ENCODE measurements at regions not wholly inside any gene's neighbourhood (a gene's known extent, or its start where the extent isn't known, plus 50 kb on each side); places are given as distances from the start of the nearest gene placed in this dataset.

DNA sequence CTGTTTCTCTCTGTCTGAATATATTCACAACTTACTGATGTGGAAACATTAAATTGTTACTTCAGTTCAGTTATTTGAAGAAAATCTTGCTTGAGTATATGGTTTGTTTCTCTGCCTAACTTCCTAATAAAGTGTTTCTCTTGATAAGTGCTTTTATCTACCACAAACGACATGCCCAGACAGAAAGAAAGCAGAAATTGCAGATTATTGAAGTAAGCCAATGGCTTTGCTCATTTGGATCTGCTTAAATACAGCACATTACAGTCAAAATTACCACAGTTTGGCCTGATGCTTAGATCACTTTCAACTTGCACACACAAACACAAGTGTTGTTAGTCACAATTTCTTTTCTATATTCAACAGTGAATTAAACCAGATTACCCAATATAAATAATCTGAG lies 68.0 kb downstream of the ATOH1 start:
- TF ChIP-seq, protein P1, sequence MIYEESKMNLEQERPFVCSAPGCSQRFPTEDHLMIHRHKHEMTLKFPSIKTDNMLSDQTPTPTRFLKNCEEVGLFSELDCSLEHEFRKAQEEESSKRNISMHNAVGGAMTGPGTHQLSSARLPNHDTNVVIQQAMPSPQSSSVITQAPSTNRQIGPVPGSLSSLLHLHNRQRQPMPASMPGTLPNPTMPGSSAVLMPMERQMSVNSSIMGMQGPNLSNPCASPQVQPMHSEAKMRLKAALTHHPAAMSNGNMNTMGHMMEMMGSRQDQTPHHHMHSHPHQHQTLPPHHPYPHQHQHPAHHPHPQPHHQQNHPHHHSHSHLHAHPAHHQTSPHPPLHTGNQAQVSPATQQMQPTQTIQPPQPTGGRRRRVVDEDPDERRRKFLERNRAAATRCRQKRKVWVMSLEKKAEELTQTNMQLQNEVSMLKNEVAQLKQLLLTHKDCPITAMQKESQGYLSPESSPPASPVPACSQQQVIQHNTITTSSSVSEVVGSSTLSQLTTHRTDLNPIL (CRISPR knock-in tag; IDR thresholded peaks at IDR 0.05; ENCODE audit: low read depth): no peak
- TF ChIP-seq TCF4 (CRISPR knock-in tag; IDR thresholded peaks at IDR 0.05; ENCODE audit: borderline replicate concordance) (no peak), SNAI2 (CRISPR knock-in tag; IDR thresholded peaks at IDR 0.05) (no peak), ZFP3 (CRISPR knock-in tag; IDR thresholded peaks at IDR 0.05) (no peak), BACH2 (CRISPR knock-in tag; IDR thresholded peaks at IDR 0.05; ENCODE audit: borderline replicate concordance) (no peak), RARB (CRISPR knock-in tag; IDR thresholded peaks at IDR 0.05) (no peak), ARNTL (CRISPR knock-in tag; IDR thresholded peaks at IDR 0.05; ENCODE audit: borderline replicate concordance, low read depth) (no peak), ISL1 (CRISPR knock-in tag; IDR thresholded peaks at IDR 0.05) (no peak), PPARA (CRISPR knock-in tag; IDR thresholded peaks at IDR 0.05; ENCODE audit: borderline replicate concordance) (no peak), ZC3H10 (CRISPR knock-in tag; IDR thresholded peaks at IDR 0.05) (no peak), ZFP30 (CRISPR knock-in tag; IDR thresholded peaks at IDR 0.05) (no peak), GLIS3 (CRISPR knock-in tag; IDR thresholded peaks at IDR 0.05) (no peak)
- TF ChIP-seq, protein P2, sequence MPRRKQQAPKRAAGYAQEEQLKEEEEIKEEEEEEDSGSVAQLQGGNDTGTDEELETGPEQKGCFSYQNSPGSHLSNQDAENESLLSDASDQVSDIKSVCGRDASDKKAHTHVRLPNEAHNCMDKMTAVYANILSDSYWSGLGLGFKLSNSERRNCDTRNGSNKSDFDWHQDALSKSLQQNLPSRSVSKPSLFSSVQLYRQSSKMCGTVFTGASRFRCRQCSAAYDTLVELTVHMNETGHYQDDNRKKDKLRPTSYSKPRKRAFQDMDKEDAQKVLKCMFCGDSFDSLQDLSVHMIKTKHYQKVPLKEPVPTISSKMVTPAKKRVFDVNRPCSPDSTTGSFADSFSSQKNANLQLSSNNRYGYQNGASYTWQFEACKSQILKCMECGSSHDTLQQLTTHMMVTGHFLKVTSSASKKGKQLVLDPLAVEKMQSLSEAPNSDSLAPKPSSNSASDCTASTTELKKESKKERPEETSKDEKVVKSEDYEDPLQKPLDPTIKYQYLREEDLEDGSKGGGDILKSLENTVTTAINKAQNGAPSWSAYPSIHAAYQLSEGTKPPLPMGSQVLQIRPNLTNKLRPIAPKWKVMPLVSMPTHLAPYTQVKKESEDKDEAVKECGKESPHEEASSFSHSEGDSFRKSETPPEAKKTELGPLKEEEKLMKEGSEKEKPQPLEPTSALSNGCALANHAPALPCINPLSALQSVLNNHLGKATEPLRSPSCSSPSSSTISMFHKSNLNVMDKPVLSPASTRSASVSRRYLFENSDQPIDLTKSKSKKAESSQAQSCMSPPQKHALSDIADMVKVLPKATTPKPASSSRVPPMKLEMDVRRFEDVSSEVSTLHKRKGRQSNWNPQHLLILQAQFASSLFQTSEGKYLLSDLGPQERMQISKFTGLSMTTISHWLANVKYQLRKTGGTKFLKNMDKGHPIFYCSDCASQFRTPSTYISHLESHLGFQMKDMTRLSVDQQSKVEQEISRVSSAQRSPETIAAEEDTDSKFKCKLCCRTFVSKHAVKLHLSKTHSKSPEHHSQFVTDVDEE (CRISPR knock-in tag; IDR thresholded peaks at IDR 0.05): no peak
- TF ChIP-seq, protein P3, sequence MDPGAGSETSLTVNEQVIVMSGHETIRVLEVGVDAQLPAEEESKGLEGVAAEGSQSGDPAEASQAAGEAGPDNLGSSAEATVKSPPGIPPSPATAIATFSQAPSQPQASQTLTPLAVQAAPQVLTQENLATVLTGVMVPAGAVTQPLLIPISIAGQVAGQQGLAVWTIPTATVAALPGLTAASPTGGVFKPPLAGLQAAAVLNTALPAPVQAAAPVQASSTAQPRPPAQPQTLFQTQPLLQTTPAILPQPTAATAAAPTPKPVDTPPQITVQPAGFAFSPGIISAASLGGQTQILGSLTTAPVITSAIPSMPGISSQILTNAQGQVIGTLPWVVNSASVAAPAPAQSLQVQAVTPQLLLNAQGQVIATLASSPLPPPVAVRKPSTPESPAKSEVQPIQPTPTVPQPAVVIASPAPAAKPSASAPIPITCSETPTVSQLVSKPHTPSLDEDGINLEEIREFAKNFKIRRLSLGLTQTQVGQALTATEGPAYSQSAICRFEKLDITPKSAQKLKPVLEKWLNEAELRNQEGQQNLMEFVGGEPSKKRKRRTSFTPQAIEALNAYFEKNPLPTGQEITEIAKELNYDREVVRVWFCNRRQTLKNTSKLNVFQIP (CRISPR knock-in tag; IDR thresholded peaks at IDR 0.05; ENCODE audit: borderline replicate concordance, low read depth): no peak
- ATAC-seq: no peak

DNA sequence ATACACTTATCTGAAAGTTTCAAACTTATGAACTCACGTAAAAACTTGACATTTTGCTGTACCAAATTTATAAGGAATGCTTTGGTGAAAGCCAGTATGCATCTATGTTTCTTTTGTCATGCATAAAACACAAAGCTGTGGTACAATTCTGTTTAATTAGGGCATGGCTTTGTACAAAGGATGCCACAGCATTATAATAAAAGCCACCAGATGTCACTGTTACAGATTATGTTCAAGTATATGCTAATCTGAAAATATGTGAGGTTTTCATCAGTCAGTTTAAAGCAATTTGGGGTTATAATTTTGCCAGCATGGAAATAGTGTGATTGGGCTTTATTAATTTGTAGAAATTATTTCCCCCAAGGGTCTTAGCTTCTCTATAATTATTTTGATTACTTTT lies 69.0 kb downstream of the ATOH1 start:
- ATAC-seq: peak; percentile 72

DNA sequence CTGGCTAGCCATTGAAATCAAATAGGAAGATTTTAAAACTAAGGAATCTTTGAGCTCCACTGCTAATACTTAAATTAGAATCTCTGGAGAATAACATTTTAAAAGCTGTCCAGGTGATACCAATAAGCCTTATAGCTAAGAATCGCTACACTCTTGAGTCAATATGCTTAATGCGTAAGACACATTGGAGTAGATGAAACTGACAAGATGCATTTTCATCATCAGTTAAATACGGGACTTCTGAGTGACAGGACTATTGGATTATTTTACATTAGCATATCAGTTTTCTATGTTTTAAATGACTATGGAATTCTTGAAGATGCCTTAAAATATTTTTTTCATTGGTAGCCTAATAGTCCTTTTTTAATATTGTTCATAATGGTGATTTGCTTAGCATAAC lies 80.2 kb downstream of the ATOH1 start:
- no peak for TF ChIP-seq ZNF565 (CRISPR knock-in tag; conservative IDR thresholded peaks at IDR 0.05; ENCODE audit: low read depth)
- TF ChIP-seq ZFP3 (CRISPR knock-in tag; IDR thresholded peaks at IDR 0.05): no peak
- TF ChIP-seq ISL1 (CRISPR knock-in tag; IDR thresholded peaks at IDR 0.05): no peak
- no peak for TF ChIP-seq ARNTL (CRISPR knock-in tag; IDR thresholded peaks at IDR 0.05; ENCODE audit: borderline replicate concordance, low read depth)
- TF ChIP-seq TCF4 (CRISPR knock-in tag; IDR thresholded peaks at IDR 0.05; ENCODE audit: borderline replicate concordance): no peak
- TF ChIP-seq, protein P1 (CRISPR knock-in tag; IDR thresholded peaks at IDR 0.05; ENCODE audit: low read depth): no peak
- no peak for TF ChIP-seq ZC3H10 (CRISPR knock-in tag; IDR thresholded peaks at IDR 0.05)
- no peak for TF ChIP-seq PPARA (CRISPR knock-in tag; IDR thresholded peaks at IDR 0.05; ENCODE audit: borderline replicate concordance)
- TF ChIP-seq ZNF8 (CRISPR knock-in tag; IDR thresholded peaks at IDR 0.05): no peak
- no peak for TF ChIP-seq OSR1 (CRISPR knock-in tag; IDR thresholded peaks at IDR 0.05)
- ATAC-seq: no peak

More for the DNA sequence above, 69.0 kb downstream of the ATOH1 start:
- TF ChIP-seq, protein P4, sequence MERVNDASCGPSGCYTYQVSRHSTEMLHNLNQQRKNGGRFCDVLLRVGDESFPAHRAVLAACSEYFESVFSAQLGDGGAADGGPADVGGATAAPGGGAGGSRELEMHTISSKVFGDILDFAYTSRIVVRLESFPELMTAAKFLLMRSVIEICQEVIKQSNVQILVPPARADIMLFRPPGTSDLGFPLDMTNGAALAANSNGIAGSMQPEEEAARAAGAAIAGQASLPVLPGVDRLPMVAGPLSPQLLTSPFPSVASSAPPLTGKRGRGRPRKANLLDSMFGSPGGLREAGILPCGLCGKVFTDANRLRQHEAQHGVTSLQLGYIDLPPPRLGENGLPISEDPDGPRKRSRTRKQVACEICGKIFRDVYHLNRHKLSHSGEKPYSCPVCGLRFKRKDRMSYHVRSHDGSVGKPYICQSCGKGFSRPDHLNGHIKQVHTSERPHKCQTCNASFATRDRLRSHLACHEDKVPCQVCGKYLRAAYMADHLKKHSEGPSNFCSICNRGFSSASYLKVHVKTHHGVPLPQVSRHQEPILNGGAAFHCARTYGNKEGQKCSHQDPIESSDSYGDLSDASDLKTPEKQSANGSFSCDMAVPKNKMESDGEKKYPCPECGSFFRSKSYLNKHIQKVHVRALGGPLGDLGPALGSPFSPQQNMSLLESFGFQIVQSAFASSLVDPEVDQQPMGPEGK (CRISPR knock-in tag; IDR thresholded peaks at IDR 0.05; ENCODE audit: borderline replicate concordance): no peak
- TF ChIP-seq BACH2 (CRISPR knock-in tag; IDR thresholded peaks at IDR 0.05; ENCODE audit: borderline replicate concordance) (no peak), ZNF8 (CRISPR knock-in tag; IDR thresholded peaks at IDR 0.05) (no peak), ISL1 (CRISPR knock-in tag; IDR thresholded peaks at IDR 0.05) (no peak), SNAI2 (CRISPR knock-in tag; IDR thresholded peaks at IDR 0.05) (no peak), RARB (CRISPR knock-in tag; IDR thresholded peaks at IDR 0.05) (no peak), TOX (CRISPR knock-in tag; IDR thresholded peaks at IDR 0.05; ENCODE audit: borderline replicate concordance) (no peak), ZFP3 (CRISPR knock-in tag; IDR thresholded peaks at IDR 0.05) (no peak), ZC3H10 (CRISPR knock-in tag; IDR thresholded peaks at IDR 0.05) (no peak), PPARA (CRISPR knock-in tag; IDR thresholded peaks at IDR 0.05; ENCODE audit: borderline replicate concordance) (no peak), ZNF70 (CRISPR knock-in tag; IDR thresholded peaks at IDR 0.05) (no peak), ZFP30 (CRISPR knock-in tag; IDR thresholded peaks at IDR 0.05) (no peak), GLIS3 (CRISPR knock-in tag; IDR thresholded peaks at IDR 0.05) (no peak)
- TF ChIP-seq, protein P3 (CRISPR knock-in tag; IDR thresholded peaks at IDR 0.05; ENCODE audit: borderline replicate concordance, low read depth): no peak
